GM11168 (cell line): ENCODE measurements at regions not wholly inside any gene's neighbourhood (a gene's known extent, or its start where the extent isn't known, plus 50 kb on each side); places are given as distances from the start of the nearest gene placed in this dataset.

Experiments
- in situ Hi-C: fragments of 300-500 bp; cut with MboI; formaldehyde crosslinking; loops from one replicate; pipeline ENCODE4 v1.12.0; 2022; ENCODE audit warnings: low sequenced_read_pairs; ENCODE audit not compliant: unreplicated experiment

DNA sequence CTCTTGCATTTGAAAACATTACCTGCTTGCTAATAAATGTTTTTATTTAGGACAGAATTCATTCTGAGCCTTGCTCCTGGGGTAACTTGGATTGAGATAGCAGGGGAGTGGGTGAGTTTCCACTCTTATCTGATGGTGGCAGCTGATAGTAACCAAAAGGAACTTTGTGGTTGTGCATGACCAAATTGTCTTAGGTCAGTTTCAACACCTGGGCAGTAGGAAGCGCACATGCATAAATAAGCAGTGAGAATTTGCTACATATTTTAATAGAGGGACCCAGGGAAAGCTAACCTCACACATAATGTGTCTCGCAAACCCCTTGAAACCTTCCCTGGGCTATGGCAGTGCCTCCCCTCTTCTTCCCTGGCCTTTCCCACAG is 65.4 kb upstream of the XCR1 start:
- in situ Hi-C loops, result loop anchor here (10.0 kb wide), 1 partner anchor 192 kb away; no protein-coding TSS in a partner anchor

DNA sequence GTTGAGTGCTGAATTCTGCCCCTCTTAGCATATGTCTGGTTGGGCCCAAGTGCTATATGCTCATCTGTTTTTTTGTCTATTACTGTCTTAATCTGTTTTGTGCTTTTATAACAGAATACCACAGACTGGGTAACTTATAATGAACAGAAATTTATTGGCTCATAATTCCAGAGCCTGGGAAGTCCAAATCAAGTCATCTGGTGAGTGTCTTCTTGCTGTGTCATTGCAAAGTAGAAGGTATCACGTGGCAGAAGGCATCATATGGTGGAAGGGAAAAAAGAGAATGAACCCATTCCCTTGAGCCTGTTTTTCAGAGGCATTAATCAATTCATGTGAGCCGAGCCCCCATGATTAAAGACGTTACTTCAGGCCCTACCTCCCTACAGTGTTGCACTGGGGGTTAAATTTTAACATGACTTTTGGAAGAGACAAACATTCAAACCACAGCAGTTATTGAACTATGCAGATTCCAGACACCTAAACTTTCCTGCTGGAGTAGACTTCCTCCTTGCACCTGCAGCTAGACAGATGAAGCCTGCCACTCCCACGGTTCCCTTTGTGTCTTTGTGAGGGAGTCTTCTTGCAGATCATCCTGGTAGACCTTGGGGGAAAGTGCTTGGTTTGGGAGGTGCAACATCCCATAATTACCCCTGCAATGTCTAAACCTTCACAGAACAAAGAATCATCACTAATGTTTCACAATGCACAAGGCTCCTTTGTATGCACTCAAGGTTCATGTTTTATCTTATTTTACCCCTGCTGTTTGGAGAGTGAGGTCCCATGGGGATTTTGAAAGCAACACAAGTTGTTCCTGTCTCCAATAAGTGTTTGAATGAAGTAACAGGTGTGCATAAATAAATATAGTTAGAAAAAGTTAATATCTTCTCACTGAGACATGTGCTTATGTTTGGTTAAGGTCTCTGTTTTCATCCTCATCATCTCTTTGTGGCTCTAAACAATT is 64.7 kb upstream of the XCR1 start:
- in situ Hi-C loops, result loop anchor here (10.0 kb wide), 1 partner anchor 193 kb away; no protein-coding TSS in a partner anchor

DNA sequence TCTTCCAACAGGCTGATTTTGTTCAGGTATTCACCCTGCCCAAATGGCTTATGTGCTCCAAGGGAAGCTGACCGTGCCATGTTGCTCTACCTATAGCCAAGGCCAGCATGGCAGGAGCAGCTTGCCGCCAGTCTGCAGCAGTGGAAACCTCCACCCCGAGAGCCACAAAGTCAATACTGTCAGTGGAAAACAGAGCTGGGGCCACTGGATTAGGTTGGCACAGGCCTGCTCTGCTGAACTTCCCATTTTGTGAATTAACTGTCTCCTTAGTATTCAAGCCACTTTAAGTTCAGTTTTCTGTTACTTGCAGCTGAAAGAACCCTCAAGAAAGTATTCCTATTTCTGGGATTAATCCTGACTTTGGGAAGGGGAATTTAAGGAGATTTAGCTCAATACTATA is 63.8 kb upstream of the XCR1 start:
- in situ Hi-C loops, result loop anchor here (10.0 kb wide), 1 partner anchor 194 kb away; no protein-coding TSS in a partner anchor

DNA sequence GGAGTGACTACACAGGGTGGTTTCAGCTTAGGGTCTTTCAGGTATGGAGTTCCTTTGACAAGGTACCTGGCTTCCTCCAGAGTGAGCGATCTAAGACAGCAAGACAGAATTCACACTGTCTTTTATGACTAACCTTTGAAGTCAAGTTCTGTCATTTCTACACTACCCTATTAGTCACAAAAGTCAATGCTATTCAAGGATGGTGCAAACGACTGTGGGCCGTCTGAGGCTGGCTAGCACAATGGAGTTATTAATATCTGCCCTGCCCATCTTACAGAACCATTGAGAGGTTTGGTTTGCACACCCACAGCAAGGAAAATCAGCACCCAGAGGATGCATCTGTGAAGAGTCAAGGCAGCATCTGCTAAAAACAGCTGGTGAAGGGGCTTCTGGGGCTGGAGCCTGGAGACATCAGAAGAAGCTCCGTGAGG is 62.9 kb upstream of the XCR1 start:
- in situ Hi-C loops, result loop anchor here (10.0 kb wide), 1 partner anchor 195 kb away; no protein-coding TSS in a partner anchor

DNA sequence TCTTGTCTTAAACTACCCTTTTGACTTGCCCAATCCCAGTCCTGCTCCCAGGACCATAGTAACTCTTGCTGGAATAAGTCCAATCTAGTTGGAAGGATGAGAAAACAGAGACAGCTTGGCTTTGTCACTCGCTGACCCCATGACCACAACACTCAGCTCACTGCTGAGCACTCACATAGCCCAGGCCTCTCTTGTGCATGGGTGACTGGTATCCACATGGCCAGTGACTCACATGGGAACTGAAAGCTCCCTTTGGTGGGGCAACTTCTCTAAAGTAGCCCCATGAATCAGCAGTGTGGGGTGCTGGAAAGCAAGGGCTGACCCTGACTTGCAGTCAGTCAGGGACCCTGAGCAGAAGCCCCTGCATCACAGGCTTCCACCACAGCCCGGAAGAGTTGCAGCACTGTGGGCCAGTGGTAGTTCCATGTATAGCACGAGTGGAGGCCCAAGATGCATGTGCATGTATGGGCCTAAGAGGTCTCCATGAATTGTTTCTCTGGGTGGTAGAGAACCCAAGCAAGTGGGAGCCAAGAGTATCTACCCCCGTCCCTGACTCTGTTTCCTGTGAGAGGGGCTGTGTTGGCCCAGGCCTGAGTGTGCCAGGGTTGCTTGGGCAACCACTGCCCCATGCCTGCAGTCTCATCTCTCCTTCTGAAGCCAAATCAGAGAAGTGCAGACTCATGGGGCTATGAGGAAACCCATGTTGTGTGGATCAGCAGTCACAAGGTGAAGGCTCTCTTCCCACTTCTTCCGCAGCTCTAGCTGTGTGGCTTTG is 62.1 kb upstream of the XCR1 start:
- in situ Hi-C loops, result loop anchor here (5.0 to 10.0 kb wide), 3 partner anchors 118 to 325 kb away; partner anchors contain the start of gene CCR1

DNA sequence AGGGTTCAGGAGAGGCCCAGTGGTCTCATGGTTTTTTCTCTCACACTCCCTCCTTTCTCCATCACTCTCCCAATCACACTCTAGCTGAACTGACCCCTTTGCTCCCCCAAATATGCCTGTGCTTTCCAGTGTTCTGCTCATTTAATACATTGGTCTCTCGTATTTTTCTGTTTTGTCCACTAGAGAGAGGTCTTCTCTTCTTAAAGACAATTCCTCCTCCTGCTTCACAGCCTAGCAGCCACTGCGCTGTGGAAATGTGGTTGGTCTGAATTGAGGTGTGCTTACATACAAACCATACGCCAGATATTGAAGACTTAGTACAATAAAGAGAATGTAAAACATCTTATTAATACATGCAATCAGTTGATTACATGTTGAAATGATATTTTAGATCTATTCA is 60.6 kb upstream of the XCR1 start:
- in situ Hi-C loops, result loop anchor here (5.0 to 10.0 kb wide), 2 partner anchors 119 to 323 kb away; partner anchors contain the start of gene CCR1

DNA sequence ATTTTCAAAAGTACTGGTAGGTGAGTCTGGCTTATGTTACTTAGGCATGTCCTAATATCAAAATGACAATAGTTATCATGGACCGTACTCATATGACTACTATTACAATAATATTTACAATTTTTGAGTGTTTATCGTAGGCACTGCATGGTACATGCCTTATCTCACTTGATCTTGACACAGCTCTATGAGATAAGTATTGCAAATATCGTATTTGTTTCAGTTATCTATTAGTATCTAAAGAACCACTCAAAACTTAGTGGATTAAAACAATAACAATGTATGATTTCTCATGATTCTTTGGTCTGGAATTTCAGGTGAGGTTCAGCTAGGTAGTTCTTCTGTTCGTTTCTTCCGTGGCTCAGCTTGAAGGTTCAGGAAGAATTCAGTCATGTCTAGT is 59.7 kb upstream of the XCR1 start:
- in situ Hi-C loops, result loop anchor here (5.0 to 10.0 kb wide), 2 partner anchors 120 to 322 kb away; partner anchors contain the start of gene CCR1

DNA sequence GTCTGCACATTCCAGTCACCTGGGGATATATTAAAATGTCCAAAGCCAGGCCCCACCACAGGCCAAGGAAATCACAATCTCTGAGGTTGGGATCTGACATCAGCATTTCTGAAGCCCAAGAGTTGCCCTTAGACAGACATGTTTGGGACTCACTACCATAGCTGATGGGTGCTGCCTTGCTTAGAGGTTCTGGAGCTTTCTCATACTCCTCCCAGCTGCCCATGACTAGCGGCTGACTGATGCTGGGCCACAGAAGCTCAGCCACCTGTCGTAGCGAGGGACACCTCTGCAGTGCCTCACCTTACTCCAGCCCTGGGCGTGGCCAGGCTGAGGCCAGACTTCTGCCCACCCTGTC is 58.8 kb upstream of the XCR1 start:
- in situ Hi-C loops, result loop anchor here (5.0 to 10.0 kb wide), 2 partner anchors 121 to 321 kb away; partner anchors contain the start of gene CCR1

DNA sequence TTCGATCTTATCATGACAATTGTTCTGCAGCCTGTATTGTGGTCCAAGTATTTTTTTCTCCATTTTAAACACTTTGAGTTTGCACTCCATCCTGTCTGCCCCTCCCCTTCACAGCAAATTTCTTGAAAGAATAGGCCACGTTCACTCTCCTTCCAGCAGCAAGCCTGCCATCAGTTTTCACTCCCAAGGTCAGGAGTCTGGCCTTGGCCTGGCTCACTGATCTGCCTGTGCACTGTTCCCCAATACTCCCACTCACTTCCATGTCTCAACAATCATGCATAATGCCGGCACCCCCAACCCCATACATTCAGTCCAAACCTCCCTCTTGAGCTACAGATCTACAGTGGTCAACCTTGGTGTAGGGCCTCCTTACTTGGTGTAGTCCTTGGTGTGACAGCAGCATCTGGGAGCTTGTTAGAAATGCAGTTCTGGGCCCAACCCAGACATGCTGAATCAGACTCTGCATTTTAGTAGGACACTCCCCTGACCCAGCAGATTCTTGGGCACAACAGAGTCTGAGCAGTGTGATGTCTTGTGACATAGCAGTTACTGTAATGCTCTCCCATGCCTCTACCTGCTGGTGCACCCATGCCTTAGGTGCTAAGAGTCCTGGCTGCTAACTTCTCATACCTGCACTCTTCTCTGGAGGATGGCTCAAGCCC is 58.3 kb upstream of the XCR1 start:
- in situ Hi-C loops, result loop anchor here (5.0 to 10.0 kb wide), 2 partner anchors 122 to 321 kb away; partner anchors contain the start of gene CCR1

DNA sequence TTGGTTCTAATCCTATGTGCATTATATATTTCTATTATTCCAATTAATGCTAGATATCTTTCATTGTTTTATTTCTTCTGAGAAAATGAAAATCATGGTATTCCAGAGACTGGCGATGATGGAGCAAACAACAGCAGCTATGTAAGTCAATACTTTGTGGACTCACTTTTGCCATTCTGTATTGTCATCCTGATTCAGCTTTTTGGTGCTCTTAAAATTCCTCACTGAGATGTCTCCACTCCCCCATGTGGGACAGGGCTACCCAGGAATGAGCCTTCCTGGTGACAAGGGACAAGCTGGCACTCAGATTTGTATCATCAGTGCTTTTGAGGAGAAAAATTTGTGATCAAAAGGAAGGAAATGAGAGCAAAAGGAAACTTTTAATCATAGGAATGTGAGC is 56.7 kb upstream of the XCR1 start:
- in situ Hi-C loops, result loop anchor here (10.0 kb wide), 1 partner anchor 319 kb away; no protein-coding TSS in a partner anchor

DNA sequence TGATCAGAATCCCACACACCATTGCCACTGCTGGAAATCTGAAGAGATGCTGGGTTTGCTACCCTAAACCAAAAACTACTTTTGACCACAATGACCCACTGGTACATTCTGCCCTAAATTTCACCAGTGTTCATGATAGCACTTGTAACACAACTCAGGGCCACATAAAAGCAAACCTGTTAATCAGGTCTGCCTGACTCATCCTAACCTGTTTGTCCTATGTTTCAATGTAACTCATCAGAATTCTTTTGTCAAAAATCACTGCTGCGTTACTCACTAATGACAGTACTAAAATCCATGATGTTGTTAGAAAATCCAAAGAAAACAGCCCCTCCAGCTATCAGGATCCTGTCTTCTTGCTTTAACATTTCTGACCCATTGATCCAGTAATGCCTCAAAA is 55.6 kb upstream of the XCR1 start:
- in situ Hi-C loops, result loop anchor here (10.0 kb wide), 1 partner anchor 318 kb away; no protein-coding TSS in a partner anchor

DNA sequence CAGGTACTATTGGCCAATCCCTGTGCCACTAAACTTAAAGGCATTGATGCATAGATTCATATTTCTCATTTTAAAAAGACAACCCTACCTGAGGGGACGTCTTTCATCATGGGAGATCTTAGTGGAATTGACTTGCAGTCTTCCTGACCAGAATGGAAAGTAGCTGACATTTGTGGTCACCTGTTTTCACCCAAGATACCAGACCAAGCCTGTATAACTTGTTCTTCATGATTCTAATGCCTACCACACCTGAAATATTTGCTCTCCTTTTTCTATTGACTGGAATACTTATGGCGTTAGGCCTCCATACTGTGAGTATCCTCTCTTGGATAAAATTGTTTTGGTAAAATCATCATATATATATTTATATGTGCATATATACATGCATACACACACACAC is 54.7 kb upstream of the XCR1 start:
- in situ Hi-C loops, result loop anchor here (10.0 kb wide), 1 partner anchor 317 kb away; no protein-coding TSS in a partner anchor

DNA sequence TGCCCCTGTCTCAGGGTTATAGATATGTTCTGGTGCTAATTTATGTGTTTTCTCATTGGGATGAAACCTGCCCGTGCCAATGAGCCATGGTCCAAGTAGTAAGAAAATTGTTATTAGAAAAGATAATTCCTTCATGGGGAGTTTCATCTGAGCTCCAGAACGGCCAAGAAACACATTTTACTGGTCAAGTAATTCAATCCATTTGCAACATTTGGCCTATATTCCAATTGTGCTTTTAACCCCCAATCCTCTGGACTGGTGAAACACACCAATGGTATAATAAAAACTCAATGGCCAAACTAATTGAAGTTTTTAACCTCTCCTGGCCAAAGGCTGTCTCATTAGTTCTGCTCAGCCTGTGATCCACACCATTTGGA is 53.7 kb upstream of the XCR1 start:
- in situ Hi-C loops, result loop anchor here (10.0 kb wide), 1 partner anchor 316 kb away; no protein-coding TSS in a partner anchor

DNA sequence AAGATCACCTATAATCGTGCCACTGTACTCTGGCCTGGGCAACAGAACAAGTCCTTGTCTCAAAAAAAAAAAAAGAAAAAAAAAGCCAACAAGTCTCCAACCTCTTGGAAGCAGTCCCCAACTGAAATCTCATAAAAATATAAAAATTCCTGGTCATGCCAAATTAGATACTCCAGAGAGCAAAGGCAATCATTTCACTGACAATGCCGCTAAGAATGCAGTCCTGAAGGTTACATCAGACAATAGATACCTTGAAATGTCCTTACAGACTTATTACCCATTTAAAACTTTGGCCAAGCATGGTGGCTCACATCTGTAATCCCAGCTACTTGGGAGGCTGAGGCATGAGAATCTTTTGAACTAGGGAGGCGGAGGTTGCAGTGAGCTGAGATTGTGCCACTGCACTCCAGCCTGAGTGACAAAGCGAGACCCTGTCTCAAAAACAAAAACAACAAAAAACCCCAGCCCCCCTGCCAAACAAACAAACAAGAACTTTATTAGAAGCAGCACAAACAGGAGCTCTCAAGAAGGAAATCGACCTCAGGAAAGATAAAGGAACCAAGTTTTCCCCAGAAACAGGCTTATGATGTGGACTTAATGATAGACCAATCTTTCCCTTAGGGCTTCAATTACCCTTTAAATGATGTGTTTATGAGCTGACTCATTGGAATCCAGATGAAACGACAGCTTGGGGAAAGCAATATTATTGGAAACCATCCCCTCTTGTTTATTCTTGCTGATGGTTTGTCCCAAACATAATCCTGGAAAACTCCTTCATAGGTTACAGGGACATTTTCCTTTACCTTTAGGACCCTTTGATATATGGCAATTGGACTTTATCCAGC is 53.1 kb upstream of the XCR1 start:
- in situ Hi-C loops, result loop anchor here (10.0 kb wide), 1 partner anchor 316 kb away; no protein-coding TSS in a partner anchor

DNA sequence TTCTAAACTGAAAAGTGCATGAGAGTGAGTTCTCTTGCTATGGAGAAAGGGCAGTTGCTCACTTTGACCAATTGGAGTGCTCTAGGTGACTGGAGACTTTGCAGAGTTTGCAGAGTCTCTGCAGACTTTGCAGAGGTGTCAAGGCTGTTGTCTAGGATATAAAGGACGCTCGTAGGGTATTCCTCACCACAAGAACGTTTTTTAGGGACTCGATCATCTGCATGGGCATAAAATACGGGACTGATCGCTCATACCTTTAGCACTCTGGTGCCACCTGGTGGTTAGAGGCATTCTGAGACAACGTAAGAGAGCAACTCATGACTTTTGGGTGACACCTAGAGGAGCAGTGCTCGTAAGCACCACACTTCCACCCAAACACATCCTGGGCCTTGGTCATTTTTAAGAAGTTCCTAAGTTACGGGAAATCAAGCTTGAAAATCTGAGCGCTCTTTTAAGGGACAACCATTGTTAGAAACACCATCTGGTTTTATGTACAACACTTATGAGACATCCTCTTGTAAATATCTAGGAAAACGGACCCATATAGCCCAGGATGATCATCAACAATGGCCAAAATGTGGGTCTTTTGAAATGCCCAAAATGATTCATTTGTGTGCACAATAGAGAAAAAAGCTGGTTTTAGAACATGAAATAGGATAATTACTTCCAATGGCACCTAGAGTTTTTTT is 51.6 kb upstream of the XCR1 start:
- in situ Hi-C loops, result loop anchor here (5.0 kb wide), 1 partner anchor 137 kb away; the partner anchor contains the start of gene CXCR6
